Keratinocyte (primary cell): ENCODE measurements at regions not wholly inside any gene's neighbourhood (a gene's known extent, or its start where the extent isn't known, plus 50 kb on each side); places are given as distances from the start of the nearest gene placed in this dataset.

ENCODE experiments used
- CTCF ChIP-seq, 3 experiments: IDR thresholded peaks in 1 of 3; conservative IDR thresholded peaks in 1 of 3; optimal IDR thresholded peaks in 1 of 3; 2 replicates in 2 of 3; 3 replicates in 1 of 3; pipeline versions ENCODE3 to v1.5.1; 2011; ENCODE audit warnings: low read length in 3 of 3, mild to moderate bottlenecking in 3 of 3, moderate library complexity in 2 of 3, control low read depth in 1 of 3, inconsistent platforms in 1 of 3; ENCODE audit not compliant: insufficient read depth in 2 of 3; ENCODE audit errors: extremely low read depth in 1 of 3
- EZH2 ChIP-seq: IDR thresholded peaks from one replicate; pipeline ENCODE4 v1.6.1; 2012; ENCODE audit warnings: inconsistent platforms, mild to moderate bottlenecking, low read length, moderate library complexity

- TF ChIP-seq CTCF (optimal IDR thresholded peaks at IDR 0.05 in 1 of 3, IDR thresholded peaks at IDR 0.05 in 1 of 3, conservative IDR thresholded peaks at IDR 0.05 in 1 of 3; ENCODE audit: extremely low read depth in 1 of 3, insufficient read depth in 2 of 3, low read length in 3 of 3) (no peak), EZH2 (no peak)
These were observed 290.1 kb downstream of the HINT1 start for GRCh38 chr5:130874861-130875417.
